GM21528 (cell line): ENCODE measurements at regions not wholly inside any gene's neighbourhood (a gene's known extent, or its start where the extent isn't known, plus 50 kb on each side); places are given as distances from the start of the nearest gene placed in this dataset.

Source experiments
- ATAC-seq: cut with Tn5 transposase; IDR thresholded peaks from one replicate; pipeline ENCODE4 v1.9.1; 2021; ENCODE audit warnings: mild to moderate bottlenecking, moderate library complexity; ENCODE audit not compliant: unreplicated experiment, low FRiP score

DNA sequence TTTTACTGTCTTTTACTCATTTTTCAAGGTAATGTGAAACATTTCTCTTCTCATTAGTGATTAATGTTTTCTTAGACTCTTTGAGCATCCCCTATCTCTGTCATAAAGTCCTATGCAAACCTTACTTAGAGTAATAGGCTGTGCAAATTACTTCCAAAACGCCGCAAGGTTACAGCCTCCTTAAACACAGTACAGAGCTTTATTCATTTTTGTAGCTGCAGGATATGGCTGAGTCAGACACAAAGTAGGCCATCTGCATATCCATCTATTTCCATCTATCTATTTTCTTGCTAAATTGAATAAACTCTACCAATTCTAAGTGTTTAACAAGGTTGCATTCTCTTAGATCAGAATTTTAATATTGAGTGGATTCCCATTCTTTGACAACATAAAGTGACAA, 335.6 kb upstream of the SLC16A7 start:
- no peak for ATAC-seq

DNA sequence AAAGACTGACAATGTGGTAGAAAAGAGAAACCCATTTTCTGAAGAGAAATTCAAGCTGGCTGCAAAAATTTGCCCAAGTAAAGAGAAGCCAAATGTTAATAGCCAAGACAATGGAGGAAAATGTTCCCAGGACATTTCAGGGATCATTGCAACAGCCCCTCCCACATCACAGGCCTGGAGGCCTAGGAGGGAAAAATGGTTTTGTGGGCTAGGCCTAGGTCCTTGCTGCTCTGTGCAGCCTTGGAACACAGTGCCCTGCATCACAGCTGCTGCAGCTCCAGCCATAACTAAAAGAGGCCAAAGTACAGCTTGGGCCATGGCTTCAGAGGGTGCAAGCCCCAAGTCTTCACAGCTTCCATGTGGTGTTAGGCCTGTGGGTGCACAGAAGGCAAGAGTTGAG, 332.4 kb upstream of the LRIG3 start:
- no peak for ATAC-seq

DNA sequence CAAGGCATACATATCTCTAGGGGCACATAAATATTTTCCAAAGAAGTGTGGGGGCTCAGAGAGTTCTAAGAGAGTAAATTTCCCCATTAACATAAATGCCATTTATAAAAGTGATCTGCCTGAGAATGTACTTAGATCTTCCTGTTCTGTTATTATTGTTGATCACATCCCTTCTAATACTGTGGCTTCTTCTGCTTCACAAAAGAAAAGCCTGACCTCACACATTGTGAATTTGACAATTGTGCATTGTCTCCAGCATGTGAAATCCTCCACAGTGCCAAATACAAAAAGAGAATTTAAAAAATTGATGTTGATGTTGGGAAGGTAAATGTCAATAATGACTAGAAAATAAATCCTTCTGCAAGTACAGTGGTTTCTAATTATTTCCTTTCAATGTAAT, 330.5 kb upstream of the LRIG3 start:
- no peak for ATAC-seq

DNA sequence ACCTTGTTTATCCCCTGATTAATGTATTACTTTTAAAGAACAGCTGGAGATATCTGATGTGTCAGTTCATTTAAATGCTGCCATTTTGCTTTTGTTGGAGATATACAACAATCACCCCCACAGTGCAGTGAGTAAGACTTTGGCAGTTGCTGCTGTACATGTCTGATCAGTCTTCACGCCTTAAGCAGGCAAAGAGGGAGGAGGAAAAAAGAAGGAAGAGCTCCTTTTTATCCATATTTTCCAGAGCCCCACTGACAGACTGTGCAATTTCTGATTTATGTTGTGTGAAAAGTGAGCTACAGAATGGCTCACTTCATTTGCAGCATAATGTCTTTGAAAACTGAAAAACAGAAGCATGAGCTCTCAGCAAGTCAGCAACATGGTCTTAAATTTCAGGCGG, 319.7 kb upstream of the LRIG3 start:
- no peak for ATAC-seq

DNA sequence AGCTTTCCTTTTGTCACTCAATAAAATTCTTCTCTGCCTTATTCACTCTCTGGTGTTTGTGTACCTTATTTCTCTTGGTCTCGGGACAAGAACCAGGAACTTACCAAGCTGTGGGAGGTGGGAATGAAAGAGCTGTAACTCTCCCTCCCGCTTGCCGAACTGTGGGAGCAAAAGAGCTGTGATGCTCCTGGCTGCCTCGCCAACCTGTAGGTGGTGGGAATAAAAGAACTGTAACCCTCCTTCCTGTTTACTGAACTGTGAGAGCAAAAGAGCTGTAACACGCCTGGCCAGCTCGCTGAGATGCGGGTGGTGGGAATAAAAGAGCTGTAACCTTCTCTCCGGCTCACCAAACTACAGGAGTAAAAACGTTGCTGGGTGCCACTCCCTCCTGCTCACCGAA, 314.1 kb upstream of the LRIG3 start:
- no peak for ATAC-seq

DNA sequence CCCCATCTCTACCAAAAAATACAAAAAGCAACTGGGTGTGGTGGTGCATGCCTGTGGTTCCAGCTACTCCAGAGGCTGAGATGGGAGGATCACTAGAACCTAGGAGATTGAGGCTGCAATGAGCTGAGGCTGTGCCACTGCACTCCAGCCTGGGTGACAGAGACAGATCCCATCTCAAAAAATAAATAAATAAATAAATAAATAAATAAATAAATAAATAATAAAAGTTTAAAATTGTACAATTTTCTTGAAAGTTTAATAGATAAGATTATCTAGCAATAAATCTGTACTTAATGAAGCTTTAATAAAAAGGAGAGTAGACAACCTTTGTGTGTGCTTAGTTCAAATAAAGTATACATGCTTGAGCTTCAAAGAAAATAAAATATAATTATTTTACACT, 310.0 kb upstream of the LRIG3 start:
- no peak for ATAC-seq

DNA sequence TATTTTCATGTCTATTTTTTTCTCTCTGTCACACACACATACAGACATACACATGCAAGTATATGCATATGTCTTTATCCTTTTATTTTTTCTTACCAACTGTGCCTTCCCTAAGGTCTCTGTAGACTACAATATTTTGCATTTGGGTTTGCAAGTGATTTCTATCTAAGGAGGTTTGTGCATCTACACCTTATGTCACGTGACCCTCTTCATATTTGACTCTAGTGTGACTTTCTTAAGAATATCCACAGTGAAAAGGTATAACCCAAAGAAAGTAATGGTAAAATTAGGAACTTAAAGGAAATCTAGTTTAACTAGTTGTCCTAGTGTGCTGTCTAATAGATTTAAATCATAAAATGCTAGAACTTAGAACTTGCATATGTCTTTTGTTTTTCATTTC, 298.8 kb upstream of the LRIG3 start:
- ATAC-seq: no peak

DNA sequence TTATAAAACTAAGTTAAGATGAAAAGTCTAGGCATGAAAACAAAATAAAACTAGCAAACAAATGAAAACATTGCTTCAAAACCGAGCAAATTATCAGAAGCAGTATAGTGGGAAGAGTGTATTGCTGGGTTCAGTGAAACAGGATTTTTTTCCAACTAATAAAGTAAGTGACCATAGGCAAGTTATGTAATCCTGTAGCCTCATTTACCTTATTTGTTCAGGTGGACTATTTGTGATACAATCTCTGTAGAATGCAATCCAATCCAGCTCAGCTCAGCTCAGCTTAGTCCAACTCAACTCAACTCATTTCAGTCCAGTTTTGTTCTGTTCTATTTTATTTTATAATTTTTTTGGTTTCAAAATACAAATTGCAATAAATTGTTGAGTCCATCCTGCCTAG, 276.7 kb upstream of the LRIG3 start:
- ATAC-seq: no peak

DNA sequence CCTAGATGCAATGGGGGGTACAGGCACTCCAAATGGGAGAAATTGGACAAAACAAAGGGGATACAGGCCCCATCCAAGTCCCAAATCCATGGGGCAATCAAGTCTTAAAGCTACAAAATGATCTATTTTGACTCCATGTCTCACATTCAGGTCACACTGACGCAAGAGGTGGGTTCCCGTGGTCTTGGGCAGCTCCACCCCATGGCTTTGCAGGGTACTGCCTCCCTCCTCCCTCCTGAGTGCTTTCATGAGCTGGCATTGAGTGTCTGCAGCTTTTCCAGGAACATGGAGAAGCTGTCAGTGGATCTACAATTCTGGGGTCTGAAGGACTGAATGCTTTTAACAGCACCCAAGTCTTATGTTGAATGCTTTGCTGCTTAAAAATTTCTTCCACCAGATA, 274.5 kb upstream of the LRIG3 start:
- ATAC-seq: no peak

DNA sequence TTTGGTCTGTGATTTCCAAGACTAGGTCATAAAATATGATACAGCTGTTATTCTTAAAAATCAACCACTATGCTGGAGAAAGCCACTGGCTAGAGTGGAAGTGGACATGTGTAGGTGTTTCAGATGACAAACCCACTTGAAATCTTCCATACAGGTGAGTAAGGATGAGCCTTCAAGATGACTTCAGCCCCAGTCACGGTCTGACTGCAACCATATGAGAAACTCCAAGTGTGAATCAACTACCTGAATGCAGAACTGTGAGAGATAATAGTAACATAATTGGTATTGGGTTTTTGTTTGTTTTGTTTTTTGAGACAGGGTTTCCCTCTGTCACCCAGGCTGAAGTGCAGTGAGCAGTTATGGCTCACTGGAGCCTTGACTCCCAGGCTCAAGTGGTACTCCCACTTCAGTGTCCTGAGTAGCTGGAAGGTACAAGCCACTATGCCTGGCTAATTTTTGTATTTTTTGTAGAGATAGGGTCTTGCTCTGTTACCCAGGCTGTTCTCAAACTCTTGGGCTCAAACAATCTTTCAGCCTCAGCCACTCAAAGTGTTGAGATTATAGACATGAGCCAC, 273.3 kb upstream of the LRIG3 start:
- no peak for ATAC-seq

DNA sequence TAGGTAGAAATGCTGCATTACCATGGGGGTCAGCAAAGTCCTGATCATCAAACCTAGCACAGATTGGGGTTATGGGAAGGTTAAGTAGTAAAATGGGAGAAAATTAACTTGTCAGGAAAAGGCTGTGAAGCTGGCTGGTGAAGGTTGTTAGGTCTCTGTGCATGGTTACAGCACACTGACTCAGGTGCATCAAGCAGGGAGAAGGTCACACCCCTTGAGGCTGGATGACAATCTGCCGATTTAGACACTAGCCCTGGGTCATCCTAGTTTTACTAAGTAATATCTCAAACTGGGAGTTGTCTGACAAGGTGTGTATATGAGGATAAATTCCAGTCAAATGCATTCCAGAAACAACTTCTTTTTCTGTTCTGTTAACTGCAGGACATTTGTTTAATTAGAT, 271.1 kb upstream of the LRIG3 start:
- ATAC-seq: no peak

DNA sequence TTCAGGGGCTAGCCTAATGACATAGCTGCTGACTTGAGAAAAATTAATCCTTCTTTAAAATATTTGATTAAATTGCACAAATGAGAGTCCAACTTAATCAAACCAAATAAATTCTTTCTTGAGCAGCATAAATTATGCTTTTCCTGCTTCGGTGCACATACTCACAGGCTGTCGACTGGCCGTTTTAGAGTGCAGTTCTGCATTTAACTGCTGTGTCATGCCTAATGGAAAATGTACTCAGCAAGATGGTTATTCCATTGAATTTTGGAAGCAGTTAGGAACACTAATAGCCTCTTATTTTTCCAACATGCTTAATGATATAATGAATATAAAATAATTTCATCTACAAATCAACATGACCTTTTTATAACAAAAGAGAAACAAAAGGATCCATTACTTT, 266.1 kb upstream of the LRIG3 start:
- ATAC-seq: no peak

DNA sequence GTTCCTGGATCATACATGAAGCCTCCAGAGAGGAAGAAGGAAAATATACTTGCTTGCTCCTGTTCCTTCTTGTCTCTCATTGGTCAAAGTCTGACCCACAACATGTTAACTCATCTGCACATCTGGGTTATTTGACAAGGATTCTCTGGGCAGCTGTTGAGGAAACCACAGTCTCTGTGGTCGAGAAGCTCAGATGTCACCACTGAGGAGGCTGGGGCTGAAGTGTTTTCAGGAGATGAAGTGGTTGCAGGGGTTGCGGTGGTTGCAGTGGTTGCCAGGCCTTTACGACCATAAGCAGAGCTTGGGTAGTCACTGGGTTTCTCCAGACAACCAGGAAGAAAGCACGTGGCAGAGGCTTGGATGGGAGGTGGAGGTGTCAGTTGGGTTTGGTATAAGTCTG, 265.0 kb upstream of the LRIG3 start:
- ATAC-seq: no peak

DNA sequence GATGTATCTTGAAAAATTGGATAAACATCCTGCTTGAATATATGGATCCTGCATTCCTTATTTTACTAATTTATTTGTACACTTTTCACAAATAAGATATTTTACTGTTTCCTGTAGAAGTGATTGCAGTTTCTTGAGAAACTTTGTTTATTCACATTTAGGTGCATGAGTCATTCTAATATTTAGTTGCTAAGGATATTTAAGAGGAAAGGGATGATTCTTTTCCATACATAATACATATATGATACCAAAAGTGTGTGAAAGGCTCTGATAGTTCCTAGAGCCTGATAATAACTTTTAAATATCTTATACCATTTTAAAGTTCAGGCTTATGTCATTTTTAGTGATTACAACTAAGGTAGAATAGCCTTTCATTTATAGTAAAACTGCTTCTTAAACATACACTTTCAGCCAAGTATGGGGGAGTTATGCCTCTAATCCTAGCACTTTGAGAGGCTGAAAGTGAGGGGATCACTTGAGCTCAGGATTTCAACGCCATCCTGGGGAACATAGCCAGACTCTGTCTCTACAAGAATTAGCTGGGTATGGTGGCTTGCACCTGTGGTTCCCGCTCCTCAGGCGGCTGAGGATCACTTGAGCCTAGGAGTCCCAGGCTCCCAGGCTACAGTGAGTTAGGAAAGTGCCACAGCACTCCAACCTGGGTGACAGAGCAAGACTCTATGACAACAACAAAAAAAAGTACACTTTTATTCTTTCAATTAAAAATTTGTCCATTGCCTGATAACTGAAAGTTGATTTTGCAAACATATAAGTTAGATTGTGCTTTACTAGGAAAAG, 262.6 kb upstream of the LRIG3 start:
- no peak for ATAC-seq

DNA sequence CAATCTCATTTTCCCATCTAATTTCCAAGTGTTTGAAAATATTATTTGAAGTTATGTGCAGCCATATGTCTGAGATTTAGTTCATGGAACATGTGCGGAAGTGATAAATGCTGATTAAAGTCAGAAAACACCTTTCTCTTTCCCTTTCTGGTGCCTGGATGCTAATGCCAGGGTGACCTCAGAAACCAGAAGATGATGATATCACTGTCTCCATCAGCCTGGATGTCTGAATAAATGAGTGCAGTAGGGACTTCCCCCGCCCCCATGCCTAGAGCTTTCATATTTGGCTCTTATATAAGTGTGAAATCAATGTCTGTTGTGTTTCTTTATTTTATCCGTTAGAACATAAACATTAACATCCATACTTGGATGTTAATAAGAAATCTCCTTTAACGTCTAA, 261.9 kb upstream of the LRIG3 start:
- no peak for ATAC-seq

DNA sequence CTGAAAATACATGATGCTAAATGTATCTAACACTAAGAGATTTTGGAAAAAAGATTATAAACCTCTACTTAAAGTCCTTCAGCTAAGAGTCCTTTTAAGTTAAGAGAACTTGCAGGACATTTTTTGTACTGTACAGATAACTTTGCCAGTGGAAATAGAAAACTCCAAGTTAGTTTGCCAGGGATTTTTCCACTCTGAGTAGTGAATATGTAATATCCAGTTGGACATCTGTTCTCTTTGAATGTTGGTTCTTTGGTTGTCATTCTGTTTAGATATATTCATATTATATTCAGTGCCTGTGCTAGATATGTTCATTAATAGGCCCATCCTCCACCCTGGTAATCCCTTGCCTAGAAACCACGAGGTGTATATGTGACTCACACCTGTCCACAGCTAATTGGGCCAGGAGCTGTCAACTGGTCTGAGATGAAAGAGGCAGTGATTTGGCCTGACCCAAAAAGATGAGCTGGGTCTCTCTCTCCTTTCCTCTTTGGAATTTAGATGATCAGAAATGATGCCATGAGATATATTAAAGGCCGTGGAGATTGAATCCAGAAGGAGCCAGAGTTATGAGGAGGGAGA, 261.0 kb upstream of the LRIG3 start:
- ATAC-seq: no peak

DNA sequence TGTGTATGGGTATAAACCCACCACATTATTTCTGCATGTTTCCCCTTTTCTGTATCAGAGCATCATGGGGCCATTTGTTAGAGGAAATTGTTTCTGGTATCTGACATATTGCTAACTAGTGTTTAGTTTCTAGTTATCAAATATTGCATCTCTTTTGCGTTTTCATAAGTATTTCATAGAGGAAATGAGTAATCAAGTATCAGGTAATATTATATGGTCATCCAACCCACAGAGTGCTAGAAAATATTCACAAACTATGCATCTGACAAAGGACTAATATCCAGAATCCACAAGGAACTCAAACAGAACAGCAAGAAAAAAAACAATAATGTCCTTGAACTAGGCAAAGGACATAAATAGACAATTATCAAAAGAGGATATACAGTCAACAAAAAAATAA, 258.9 kb upstream of the LRIG3 start:
- ATAC-seq: no peak

DNA sequence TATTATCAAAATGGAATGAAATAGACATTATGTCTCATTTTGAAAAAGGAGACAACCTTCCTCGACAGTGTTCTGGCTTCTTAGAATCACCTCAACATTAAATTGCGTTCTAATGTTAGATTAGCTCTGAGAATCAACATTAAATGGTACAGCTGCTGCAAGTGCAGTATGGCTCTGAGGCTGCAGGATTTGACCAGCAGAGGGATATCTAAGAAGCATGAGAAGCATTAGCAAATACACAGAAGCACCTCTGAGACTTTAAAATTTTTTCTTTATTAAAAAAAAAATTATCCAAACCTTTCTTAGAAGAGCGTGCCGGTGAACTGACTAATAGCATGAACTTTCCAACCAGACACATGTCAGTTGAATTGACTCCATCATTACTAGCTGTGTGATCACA, 253.4 kb upstream of the LRIG3 start:
- ATAC-seq: no peak

DNA sequence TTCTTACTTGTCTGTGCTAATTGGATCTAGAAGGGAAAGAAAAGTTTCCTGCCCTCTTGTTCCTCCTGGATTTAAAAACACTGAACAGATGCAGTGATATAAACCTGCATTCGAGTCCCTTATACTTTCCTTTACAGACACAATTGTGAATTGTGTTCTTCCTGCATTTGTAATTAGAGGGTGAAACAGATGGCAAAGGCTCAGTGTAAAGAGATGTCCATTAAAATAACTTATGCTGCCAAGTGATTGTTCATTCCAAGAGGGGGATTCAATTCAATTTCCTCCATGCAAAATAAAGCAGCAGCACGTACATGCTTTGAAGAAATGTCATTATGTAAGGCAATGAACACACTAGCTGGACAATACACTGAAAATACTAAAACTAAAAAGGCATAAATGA, 248.3 kb upstream of the LRIG3 start:
- no peak for ATAC-seq

DNA sequence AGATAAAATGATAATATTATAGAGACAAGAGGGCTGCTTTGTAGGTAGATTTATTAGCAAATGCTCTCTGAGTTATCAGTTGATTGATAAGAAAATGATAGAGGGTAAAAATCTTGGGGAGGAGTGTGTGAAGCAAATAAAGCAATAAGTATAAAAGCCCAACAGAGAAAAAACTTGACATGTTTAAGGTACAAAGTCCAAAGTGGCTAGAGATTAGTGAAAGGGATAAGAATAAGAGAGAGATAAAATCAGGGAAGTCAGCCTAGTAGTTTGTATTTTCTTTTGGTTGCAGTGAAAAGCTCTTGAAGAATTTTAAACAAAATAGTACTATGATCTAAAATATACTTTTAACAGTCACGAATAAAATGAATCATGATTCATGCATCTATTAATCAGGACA, 246.2 kb upstream of the LRIG3 start:
- ATAC-seq: no peak

DNA sequence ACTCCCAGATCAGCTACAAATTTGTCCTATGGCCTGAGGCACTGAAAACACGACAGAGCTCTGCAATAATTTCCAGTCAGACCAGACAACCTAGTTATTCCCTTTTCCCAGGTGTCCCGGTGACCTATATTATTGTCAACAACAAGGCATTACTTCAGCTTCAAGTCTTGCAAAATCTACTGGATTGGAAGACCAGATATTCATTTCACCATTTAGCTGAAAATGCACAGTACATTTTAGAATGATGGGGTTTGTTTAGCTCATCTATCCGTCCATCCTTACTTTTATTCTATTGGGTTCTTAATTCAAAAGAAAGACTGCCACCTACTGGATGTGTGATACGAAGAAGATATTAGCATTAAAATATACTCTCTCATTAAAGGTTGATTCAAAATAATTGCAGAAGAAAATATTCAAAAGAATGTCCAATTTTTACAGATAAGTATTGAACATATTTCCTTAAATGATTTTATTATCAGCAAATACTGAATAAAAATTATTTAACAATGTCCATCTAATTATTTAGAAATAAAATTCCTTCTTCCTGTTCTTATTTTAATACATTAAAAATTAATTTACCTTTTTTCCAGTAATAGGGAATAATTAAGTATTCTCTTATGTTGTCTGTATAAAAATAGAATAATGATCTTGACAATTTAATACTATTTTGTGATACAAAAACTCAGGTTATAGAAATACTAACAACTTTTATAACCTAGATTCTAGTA, 244.9 kb upstream of the LRIG3 start:
- ATAC-seq: no peak

DNA sequence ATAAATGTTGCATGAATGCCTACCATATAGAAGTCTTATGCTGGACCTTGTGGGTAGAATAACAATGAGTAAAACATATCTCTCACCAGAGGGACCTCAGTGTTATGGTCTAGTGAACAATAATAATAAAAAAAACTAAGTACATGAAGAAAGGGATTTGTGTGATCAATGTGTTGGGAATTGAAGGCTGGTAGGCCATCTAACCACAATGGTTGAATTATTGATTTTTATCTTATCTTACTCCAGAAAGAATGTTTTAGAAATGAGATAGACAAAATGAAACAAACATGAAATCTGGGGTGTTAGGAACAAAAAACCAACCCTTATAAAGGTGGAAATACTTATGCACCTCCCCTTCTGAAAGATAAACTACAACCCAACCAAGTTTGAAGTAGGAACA, 243.9 kb upstream of the LRIG3 start:
- no peak for ATAC-seq
